Gastroesophageal sphincter (tissue), 3 donors: ENCODE measurements at regions not wholly inside any gene's neighbourhood (a gene's known extent, or its start where the extent isn't known, plus 50 kb on each side); places are given as distances from the start of the nearest gene placed in this dataset.

ENCODE experiments used
- CTCF ChIP-seq, 4 experiments: fragments of 200-600 bp in 2 of 4; fragments of 450-650 bp in 2 of 4; sonication (generic) in 1 of 4; IDR thresholded peaks; one replicate each; pipeline ENCODE4 v1.5.1; 2017 to 2019; ENCODE audit warnings: antibody characterized with exemption in 4 of 4, mild to moderate bottlenecking in 2 of 4, moderate library complexity in 2 of 4
- POLR2A ChIP-seq, 2 donors: fragments of 450-650 bp; IDR thresholded peaks; one replicate each; pipeline ENCODE4 v1.6.1; 2017; ENCODE audit warnings: antibody characterized with exemption in 2 of 2, mild to moderate bottlenecking in 2 of 2, moderate library complexity in 1 of 2
- POLR2AphosphoS5 ChIP-seq: sonication (generic); formaldehyde crosslinking; IDR thresholded peaks from one replicate; pipeline ENCODE4 v1.6.1; 2017; ENCODE audit warnings: antibody characterized with exemption

- TF ChIP-seq POLR2AphosphoS5 (no peak), POLR2A (IDR thresholded peaks at IDR 0.05) (no peak), CTCF (IDR thresholded peaks at IDR 0.05) (no peak)
These were observed 385.8 kb upstream of the PCSK5 start for GRCh38 chr9:75504721-75505120.
